Mesenteric fat pad (tissue), 1 donor: ENCODE measurements at regions not wholly inside any gene's neighbourhood (a gene's known extent, or its start where the extent isn't known, plus 50 kb on each side); places are given as distances from the start of the nearest gene placed in this dataset.
"Not testable (repeated sequence)": the region's sequence is repeated elsewhere in the genome, so short reads cannot be mapped to it uniquely, and the experiment has no call there.

Experiments used
- DNase-seq: peaks from one replicate; pipeline ENCODE4 v3.0.0-alpha.2; 2020; ENCODE audit warnings: low spot score
- donor health status: DM: yes; HTN: yes; CAD: no.

- DNase-seq = no peak
Measured at GRCh38 chr9:27802418-27802817, 229.1 kb upstream of the C9orf72 start.

GRCh38 chr9:27808864-27809263, 235.6 kb upstream of the C9orf72 start:
- DNase-seq = no peak

DNA sequence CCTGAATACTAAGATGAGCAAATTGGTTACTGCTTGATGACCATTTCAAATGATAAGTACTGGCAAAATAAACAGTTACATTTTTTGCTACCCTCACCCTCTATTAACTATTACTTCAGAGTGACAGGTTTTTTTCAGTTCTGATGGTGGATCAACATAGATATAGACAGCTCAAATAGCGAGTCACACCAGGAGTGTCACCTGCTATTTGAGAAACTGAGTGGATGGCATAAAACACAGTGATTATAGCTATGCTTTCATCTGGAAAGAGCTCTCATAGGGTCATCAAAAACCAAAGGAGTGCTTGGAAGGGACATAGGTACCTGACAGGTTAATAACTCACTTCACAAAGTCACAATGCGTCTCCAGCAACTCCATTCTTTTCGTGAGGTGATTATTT, 244.5 kb upstream of the C9orf72 start:
- DNase-seq = no peak

- no peak for DNase-seq
Measured at GRCh38 chr9:27818348-27818747, 245.1 kb upstream of the C9orf72 start.

- DNase-seq = no peak
Measured at GRCh38 chr9:27828908-27829307, 255.6 kb upstream of the C9orf72 start.

DNA sequence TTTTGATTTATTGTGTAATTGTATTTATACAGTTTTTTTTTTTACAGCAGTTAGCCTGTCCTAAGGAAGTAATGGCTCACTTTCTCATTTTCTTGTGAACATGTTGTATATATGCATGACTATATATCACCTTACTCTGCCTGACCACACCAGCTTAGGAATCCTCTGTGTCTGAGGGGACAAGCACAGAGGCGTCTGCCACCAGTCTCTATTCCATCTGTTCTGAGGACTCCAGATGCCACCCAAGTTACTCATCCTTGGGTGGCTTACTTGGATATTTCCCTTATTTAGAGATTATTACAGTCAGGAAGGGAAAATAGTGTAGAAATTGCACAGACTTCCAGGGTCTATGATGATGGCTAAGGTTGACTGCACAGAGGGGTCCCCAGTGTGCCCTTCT, 256.3 kb upstream of the C9orf72 start:
- no peak for DNase-seq

GRCh38 chr9:27832108-27832507, 258.8 kb upstream of the C9orf72 start:
- DNase-seq = not testable (repeated sequence)

GRCh38 chr9:27835286-27835685, 262.0 kb upstream of the C9orf72 start:
- no peak for DNase-seq

DNA sequence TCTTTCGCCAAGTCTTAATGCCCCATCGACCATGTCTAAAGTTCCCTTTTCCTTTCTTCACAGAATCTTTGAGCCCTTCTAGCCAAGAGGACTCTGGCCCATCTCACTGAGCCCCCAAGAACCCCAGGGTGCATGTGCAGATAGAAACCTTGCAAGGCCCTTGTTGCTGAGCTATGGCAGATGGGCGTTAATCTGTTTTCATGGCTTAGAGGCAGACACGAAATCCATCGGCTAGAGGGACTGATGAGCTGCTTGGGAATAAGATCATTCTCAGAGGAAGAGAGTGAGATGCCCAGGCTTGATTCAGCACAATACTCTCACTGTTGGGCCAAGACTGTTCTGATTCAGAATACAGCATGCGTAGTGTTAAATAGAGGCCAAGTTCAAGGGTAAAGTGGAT, 262.5 kb upstream of the C9orf72 start:
- no peak for DNase-seq

DNA sequence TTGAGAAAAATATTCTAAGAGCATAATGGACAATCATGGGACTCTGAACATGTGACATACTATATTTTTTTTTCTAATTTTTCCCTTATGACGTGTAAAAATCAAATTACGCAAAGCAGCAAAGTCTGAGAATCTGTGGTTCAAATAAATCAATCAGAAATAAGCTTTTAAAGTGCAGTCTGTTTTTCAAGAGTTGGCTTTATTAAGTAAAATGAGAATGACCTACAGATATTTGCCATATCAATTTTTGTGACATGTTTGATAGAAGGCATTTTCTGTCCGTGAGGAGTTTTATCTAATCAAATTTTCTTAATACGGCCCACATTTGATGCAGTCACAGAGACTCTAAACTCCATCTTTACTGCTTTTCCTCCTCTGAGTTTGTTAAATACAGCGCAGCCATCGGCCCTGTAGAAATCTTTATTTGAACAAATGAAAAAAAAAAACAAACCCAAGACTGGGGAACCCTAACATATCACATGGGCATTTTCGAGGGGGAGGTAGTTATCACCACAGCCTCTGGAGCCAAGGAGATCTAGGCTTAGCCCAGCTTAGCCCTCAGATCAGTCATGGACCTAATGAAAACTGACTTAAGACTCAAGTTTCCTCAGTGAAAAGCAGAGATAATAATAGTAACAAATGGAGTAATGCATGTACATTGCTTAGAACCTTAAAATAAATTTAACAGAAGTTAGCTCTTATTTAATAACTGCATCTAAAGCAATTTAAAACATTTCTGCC, 263.6 kb upstream of the C9orf72 start:
- no peak for DNase-seq

DNA sequence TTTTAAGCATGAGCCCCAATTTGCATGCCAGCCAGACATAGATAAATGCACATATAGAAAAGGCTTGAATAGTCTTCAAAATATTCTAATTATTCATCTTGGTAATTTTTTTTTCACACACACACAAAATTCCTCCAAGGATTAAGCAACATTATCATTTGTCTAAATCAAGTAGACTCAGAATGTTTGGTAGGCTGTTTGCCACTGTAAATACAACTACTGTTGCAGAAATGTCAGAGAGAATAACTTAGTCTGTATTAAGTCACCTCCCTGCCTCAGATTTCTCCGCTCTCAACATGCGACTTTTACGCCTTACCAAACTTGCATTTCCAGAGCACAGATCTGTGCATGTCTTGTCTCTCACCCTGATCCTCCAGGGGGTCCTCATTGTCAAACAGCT, 265.6 kb upstream of the C9orf72 start:
- DNase-seq = no peak

- DNase-seq = not testable (repeated sequence)
Measured at GRCh38 chr9:27839767-27840166, 266.5 kb upstream of the C9orf72 start.

DNA sequence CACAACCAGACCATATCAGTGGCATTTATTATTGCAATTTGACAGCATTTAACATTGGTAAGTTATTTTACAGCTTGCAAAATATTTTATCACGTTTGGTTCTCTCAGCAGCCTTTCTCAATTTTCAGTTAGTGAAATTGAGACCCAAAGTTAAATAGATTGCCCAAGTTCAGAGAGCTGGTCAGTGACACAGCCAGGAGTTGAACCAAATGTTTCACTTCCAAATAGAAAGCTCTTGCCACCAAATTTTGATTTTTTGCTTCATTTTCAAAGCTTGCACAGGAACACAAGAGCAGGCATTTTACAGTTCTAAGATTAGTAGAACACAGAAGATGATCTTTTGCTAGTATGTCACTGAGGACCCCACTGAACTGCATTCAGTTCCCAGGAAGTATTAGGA, 271.5 kb upstream of the C9orf72 start:
- no peak for DNase-seq

DNA sequence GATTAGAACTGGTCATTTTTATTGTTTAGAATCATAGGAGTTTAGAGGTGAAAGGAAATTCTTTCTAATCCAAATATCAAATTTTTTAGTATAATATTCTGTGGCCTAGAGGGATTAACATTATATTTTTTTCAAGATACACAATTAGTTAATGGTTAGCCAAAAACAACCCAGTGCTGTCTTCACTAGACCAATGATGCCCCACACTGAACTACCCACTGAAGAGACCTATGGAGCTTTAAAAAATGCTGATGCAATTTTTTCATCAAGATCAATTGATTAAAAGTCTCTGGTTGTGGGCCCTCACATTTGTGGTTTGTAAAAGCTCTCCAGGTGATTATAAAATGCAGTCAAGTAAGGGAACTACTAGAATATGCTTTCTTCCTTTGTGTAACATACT, 274.1 kb upstream of the C9orf72 start:
- no peak for DNase-seq

- no peak for DNase-seq
Measured at GRCh38 chr9:27847818-27848217, 274.5 kb upstream of the C9orf72 start.

DNA sequence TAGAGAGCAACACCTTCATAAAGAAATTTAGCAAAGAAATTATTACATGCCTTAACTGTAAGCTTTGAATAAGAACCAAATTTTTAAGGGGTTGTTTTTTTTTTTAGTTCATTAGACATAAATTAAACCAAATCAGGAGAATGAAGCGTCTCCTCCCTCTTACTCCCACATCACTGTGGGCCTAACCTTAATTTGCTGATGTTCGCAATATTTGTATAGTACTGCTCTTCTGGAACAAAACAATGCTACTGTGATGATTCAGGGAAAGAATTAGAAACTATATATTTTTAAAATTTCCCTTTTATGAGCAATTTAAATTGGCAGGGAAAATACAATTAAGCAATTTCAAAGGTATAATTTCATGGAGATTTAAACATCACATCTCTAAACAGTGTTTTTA, 275.0 kb upstream of the C9orf72 start:
- no peak for DNase-seq

DNA sequence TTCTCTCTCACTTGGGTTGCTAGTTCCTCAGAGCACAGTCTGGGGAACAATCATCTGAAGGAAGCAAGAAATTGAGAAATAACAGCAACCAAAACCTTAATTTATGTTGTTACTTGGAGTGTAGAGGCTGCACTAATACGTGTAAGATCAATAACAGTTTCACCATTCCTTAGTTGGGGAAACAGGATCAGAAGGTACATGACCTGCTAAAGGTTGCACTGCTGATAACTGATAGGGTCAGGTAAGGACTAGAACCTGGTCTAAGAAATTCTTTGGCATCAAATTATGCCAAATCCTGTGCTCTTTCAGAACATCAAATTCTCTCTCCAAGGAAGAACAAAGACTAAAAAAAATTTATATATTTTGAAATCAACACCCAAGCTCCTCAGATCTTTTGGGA, 278.6 kb upstream of the C9orf72 start:
- DNase-seq = no peak

GRCh38 chr9:27853529-27853928, 280.2 kb upstream of the C9orf72 start:
- DNase-seq = no peak

- no peak for DNase-seq
Measured at GRCh38 chr9:27856054-27856453, 282.8 kb upstream of the C9orf72 start.

GRCh38 chr9:27856748-27857147, 283.5 kb upstream of the C9orf72 start:
- DNase-seq = no peak

- DNase-seq = no peak
Measured at GRCh38 chr9:27861887-27862286, 288.6 kb upstream of the C9orf72 start.

- no peak for DNase-seq
Measured at GRCh38 chr9:27864644-27865438, 291.6 kb upstream of the C9orf72 start.

GRCh38 chr9:27866741-27867140, 293.5 kb upstream of the C9orf72 start:
- no peak for DNase-seq
